Rectal smooth muscle tissue (tissue), 1 donor: ENCODE measurements at regions not wholly inside any gene's neighbourhood (a gene's known extent, or its start where the extent isn't known, plus 50 kb on each side); places are given as distances from the start of the nearest gene placed in this dataset.

ENCODE experiments used
- H3K27ac ChIP-seq: one replicate; pipeline ENCODE4 v1.7.0; 2013; ENCODE audit warnings: low read depth, low read length, inconsistent platforms
- H3K27me3 ChIP-seq: one replicate; pipeline ENCODE4 v1.7.0; 2013; ENCODE audit warnings: low read length; ENCODE audit not compliant: control insufficient read depth, insufficient read depth
- H3K36me3 ChIP-seq: one replicate; pipeline ENCODE4 v1.7.0; 2013; ENCODE audit warnings: low read length; ENCODE audit not compliant: control insufficient read depth, insufficient read depth
- H3K4me1 ChIP-seq: one replicate; pipeline ENCODE4 v1.7.0; 2013; ENCODE audit warnings: low read length; ENCODE audit not compliant: control insufficient read depth, insufficient read depth
- H3K4me3 ChIP-seq: one replicate; pipeline ENCODE4 v1.7.0; 2013; ENCODE audit warnings: low read length
- H3K9ac ChIP-seq: one replicate; pipeline ENCODE4 v1.7.0; 2013; ENCODE audit warnings: low read length

DNA sequence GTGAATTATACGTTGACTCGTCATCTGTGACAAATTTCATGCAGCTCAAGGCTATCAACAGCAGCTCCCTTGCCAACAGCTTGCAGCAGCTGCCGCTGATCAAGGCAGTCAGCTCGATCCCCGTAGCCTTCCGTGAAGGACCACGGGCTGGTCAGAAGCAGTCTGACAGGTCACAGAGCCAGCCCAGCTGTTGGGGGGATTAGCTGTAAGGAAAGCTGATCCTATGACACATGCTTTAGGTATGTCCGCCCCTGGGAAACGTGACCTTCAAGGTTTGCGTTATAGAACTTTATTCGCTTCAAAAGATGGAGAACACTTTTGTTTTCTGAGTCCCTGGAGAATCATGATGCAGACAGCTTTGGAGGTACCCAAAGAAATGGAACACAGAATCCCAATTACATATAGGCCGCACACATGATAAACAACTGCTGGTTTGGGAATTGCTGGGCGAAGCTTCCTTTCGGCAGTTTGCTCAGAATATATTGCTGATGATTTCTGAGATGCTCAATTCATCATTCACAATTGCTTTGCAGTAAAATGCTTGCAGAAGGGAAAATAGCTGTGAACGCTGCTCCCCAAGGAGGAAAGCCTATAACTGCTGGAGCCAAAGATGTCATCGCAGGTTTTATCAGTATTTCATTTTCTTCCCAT is 62.6 kb upstream of the USP29 start:
- Histone ChIP-seq H3K4me1 (no peaks in the 10 kb centered on the region), H3K27ac (no peak overlapping the region), H3K4me3 (no peak overlapping the region), H3K27me3 (no peaks in the 10 kb centered on the region), H3K36me3 (no peaks in the 10 kb centered on the region), H3K9ac (no peak overlapping the region)

- H3K9ac ChIP-seq = no peak overlapping the region
- H3K27me3 ChIP-seq = no peaks in the 10 kb centered on the region
Observed at GRCh38 chr19:57058871-57059270, 60.9 kb upstream of the USP29 start.

GRCh38 chr19:57063070-57063469 is 56.7 kb upstream of the USP29 start:
- no peak overlapping the region for H3K27ac ChIP-seq
- no peaks in the 10 kb centered on the region for H3K4me1 ChIP-seq
- H3K36me3 ChIP-seq = no peaks in the 10 kb centered on the region
- H3K9ac ChIP-seq = no peak overlapping the region
- no peak overlapping the region for H3K4me3 ChIP-seq
- no peaks in the 10 kb centered on the region for H3K27me3 ChIP-seq

More at GRCh38 chr19:57058871-57059270, 60.9 kb upstream of the USP29 start:
- H3K4me1 ChIP-seq = no peaks in the 10 kb centered on the region
- no peaks in the 10 kb centered on the region for H3K36me3 ChIP-seq
- no peak overlapping the region for H3K27ac ChIP-seq
- no peak overlapping the region for H3K4me3 ChIP-seq

DNA sequence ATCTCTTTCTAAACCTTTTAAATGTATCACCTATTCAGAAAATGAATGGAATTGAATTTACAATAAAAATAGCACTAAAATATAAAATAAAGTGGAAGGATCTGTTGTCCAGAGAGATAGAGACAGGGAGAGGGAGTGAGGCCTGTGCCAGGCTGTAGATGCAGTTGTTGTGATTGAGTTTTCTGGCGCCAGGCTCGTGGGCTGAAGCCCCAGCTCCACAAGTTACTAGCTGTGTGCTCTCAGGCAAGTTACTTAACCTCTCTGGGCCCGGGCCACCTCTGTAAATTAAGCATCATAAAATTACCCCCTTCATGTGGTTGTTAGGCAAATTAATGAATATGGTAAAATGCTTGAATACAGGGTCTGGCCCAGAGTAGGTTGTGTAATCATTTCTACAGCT is 52.3 kb upstream of the USP29 start:
- Histone ChIP-seq H3K27me3 (no peaks in the 10 kb centered on the region), H3K4me3 (no peak overlapping the region), H3K4me1 (no peaks in the 10 kb centered on the region), H3K27ac (no peak overlapping the region), H3K36me3 (no peaks in the 10 kb centered on the region), H3K9ac (no peak overlapping the region)

DNA sequence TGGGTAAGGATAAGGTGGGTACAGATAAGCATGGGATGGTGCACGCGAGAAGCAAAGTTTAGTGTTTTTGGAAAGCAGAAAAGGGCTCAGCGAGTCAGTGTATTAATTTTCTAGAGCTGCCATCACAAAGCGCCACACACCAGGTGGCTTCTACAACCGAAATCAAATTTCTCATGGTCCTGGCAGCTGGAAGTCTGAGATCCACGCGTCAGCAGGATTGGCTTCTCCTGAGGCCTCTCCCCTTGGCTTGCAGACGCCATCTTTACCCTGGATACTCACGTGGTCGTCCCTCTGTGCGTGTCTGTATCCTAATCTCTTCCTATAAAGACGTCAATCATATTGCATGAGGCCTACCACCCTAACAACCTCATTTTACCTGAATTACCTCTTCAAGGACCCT is 51.5 kb upstream of the USP29 start:
- no peak overlapping the region for H3K27ac ChIP-seq
- no peaks in the 10 kb centered on the region for H3K27me3 ChIP-seq
- H3K9ac ChIP-seq = no peak overlapping the region
- H3K36me3 ChIP-seq = no peaks in the 10 kb centered on the region
- no peaks in the 10 kb centered on the region for H3K4me1 ChIP-seq
- H3K4me3 ChIP-seq = no peak overlapping the region

GRCh38 chr19:57068921-57069697 is 50.7 kb upstream of the USP29 start:
- Histone ChIP-seq H3K9ac (no peak overlapping the region), H3K36me3 (no peaks in the 10 kb centered on the region), H3K27ac (no peak overlapping the region)

More at GRCh38 chr19:57068921-57069697, 50.7 kb upstream of the USP29 start:
- no peak overlapping the region for H3K4me3 ChIP-seq
- no peaks in the 10 kb centered on the region for H3K27me3 ChIP-seq
- no peaks in the 10 kb centered on the region for H3K4me1 ChIP-seq
